ENCODE measurements at regions not wholly inside any gene's neighbourhood (a gene's known extent, or its start where the extent isn't known, plus 50 kb on each side); places are given as distances from the start of the nearest gene placed in this dataset.

GRCh38 chr20:22805219-22805618 is 220.8 kb upstream of the FOXA2 start:
- ATAC-seq (no peak), FAIRE-seq (no peak), DNase-seq (ENCODE audit: extremely low read depth in 1 of 4, low spot score in 3 of 4) (no peak)
- H3K27me3 ChIP-seq (ENCODE audit: control insufficient read depth in 2 of 2, insufficient read depth in 2 of 2, low read length in 2 of 2) = peaks cover 0 to 8% of the 10 kb centered on the region in 2 experiments; a peak in 3 of 5 replicates
- no peak overlapping the region for H2AFZ ChIP-seq (ENCODE audit: low read depth, low read length)
- H3K36me3 ChIP-seq (ENCODE audit: control insufficient read depth, insufficient read depth, low read length) = no peaks in the 10 kb centered on the region
- no peak overlapping the region for H3K9ac ChIP-seq (ENCODE audit: insufficient read depth in 1 of 2, low read depth in 2 of 2, low read length in 2 of 2)
- no peaks in the 10 kb centered on the region for H3K9me1 ChIP-seq (ENCODE audit: control insufficient read depth, insufficient read depth, low read length)
- H3K79me2 ChIP-seq (ENCODE audit: control insufficient read depth, insufficient read depth, low read length) = no peaks in the 10 kb centered on the region
- no TSS peak for BruUV-seq (replicated peaks)
- POLR2A ChIA-PET = no interaction called here
- no peak overlapping the region for H3K4me3 ChIP-seq
- intact Hi-C loops (cut with micrococcal nuclease) = no loop called here
- H4K20me1 ChIP-seq (replicated peaks; ENCODE audit: control insufficient read depth, insufficient read depth, low read length) = no peaks in the 10 kb centered on the region
- H3K4me1 ChIP-seq (replicated peaks in 1 of 2; ENCODE audit: control insufficient read depth in 2 of 2, insufficient read depth in 2 of 2, low read length in 2 of 2) = no peaks in the 10 kb centered on the region
- WGBS (ENCODE audit: insufficient coverage, low coverage, missing lambda C conversion rate) = 2% methylated on average over 4 of the region's 4 CpGs
- CTCF ChIA-PET (ENCODE audit: low intra/inter-chr PET ratio) = no interaction called here
- H3K9me3 ChIP-seq (replicated peaks; ENCODE audit: control insufficient read depth, insufficient read depth, low read depth, low read length) = no peaks in the 10 kb centered on the region
- in situ Hi-C loops (cut with MboI) = no loop called here
- H3K27ac ChIP-seq (ENCODE audit: extremely low read depth, low read depth, low read length) = no peak overlapping the region
- no peak overlapping the region for H3K4me2 ChIP-seq (ENCODE audit: insufficient read depth, low read length)
- TF ChIP-seq ZKSCAN8 (CRISPR knock-in tag; IDR thresholded peaks at IDR 0.05) (no peak), ZNF280A (IDR thresholded peaks at IDR 0.05; ENCODE audit: low read depth, partially characterized antibody) (no peak), TEAD1 (CRISPR knock-in tag; IDR thresholded peaks at IDR 0.05) (no peak), CREB1 (IDR thresholded peaks at IDR 0.05) (no peak), CREB1 (CRISPR knock-in tag; IDR thresholded peaks at IDR 0.05) (no peak), TARDBP (IDR thresholded peaks at IDR 0.05) (no peak), MIER1 (IDR thresholded peaks at IDR 0.05; ENCODE audit: low read depth) (peak; percentile 77), PBX2 (CRISPR knock-in tag; IDR thresholded peaks at IDR 0.05; ENCODE audit: low read depth) (no peak), PBX2 (tag; conservative IDR thresholded peaks at IDR 0.05; ENCODE audit: low read depth) (peak; percentile 58; the same call in 1 of the 2 replicates), L3MBTL2 (IDR thresholded peaks at IDR 0.05) (no peak), ZNF175 (CRISPR knock-in tag; IDR thresholded peaks at IDR 0.05; ENCODE audit: low read depth) (no peak), MED1 (CRISPR knock-in tag; IDR thresholded peaks at IDR 0.05; ENCODE audit: borderline replicate concordance) (no peak), ASH1L (IDR thresholded peaks at IDR 0.05; ENCODE audit: borderline replicate concordance, low read depth, partially characterized antibody) (no peak), MITF (IDR thresholded peaks at IDR 0.05) (no peak), MXD1 (CRISPR knock-in tag; IDR thresholded peaks at IDR 0.05; ENCODE audit: borderline replicate concordance, poor library complexity, severe bottlenecking) (no peak), JUNB (CRISPR knock-in tag; conservative IDR thresholded peaks at IDR 0.05) (no peak), PCBP2 (IDR thresholded peaks at IDR 0.05; ENCODE audit: low read depth, low read length, poor library complexity, severe bottlenecking) (no peak), RBM25 (IDR thresholded peaks at IDR 0.05; ENCODE audit: low read depth, low read length, severe bottlenecking) (peak; percentile 77), TBP (optimal IDR thresholded peaks at IDR 0.05; ENCODE audit: low read depth, low read length) (no peak)

All from K562 (cell line).